Esophagus muscularis mucosa (tissue), 4 donors: ENCODE measurements at regions not wholly inside any gene's neighbourhood (a gene's known extent, or its start where the extent isn't known, plus 50 kb on each side); places are given as distances from the start of the nearest gene placed in this dataset.

Source experiments
- DNase-seq: peaks from one replicate; pipeline ENCODE4 v3.0.0-alpha.2; 2017; ENCODE audit errors: extremely low spot score
- H3K27ac ChIP-seq, 4 donors: fragments of 200-600 bp; sonication (generic); replicated peaks in 1 of 4; 1 replicate in 3 of 4; 2 replicates in 1 of 4; pipeline ENCODE4 v1.5.1; 2016 to 2019; ENCODE audit warnings: mild to moderate bottlenecking in 1 of 4
- H3K27me3 ChIP-seq, 4 donors: fragments of 200-600 bp; sonication (generic); one replicate each; pipeline versions ENCODE4 v1.5.1 to v1.6.0; 2016 to 2019
- H3K36me3 ChIP-seq, 4 donors: fragments of 200-600 bp; sonication (generic); one replicate each; pipeline ENCODE4 v1.5.1; 2016 to 2019
- H3K4me1 ChIP-seq, 4 donors: fragments of 200-600 bp; sonication (generic); one replicate each; pipeline ENCODE4 v1.5.1; 2016 to 2019
- H3K4me3 ChIP-seq, 4 donors: fragments of 200-600 bp; sonication (generic); 1 replicate in 2 of 4; 2 replicates in 2 of 4; pipeline ENCODE4 v1.5.1; 2016 to 2019; ENCODE audit warnings: mild to moderate bottlenecking in 4 of 4, moderate library complexity in 1 of 4
- H3K9me3 ChIP-seq, 4 donors: fragments of 200-600 bp; sonication (generic); 1 replicate in 3 of 4; 2 replicates in 1 of 4; pipeline ENCODE4 v1.5.1; 2016 to 2019
- EP300 ChIP-seq: sonication (generic); formaldehyde crosslinking; IDR thresholded peaks from one replicate; pipeline ENCODE4 v1.6.1; 2017; ENCODE audit warnings: antibody characterized with exemption
- POLR2A ChIP-seq: fragments of 450-650 bp; IDR thresholded peaks from one replicate; pipeline ENCODE4 v1.6.1; 2017; ENCODE audit warnings: antibody characterized with exemption, moderate library complexity, mild to moderate bottlenecking, low read depth
- POLR2AphosphoS5 ChIP-seq, 2 donors: sonication (generic); formaldehyde crosslinking; IDR thresholded peaks; one replicate each; pipeline ENCODE4 v1.6.1; 2017; ENCODE audit warnings: antibody characterized with exemption in 2 of 2
- WGBS: methylation state at CpG from one replicate; pipeline ENCODE4 v1.1.5; 2018; 5-methylcytosine and 5-hydroxymethylcytosine counted together
- intact Hi-C: fragments of 100-400 bp; cut with DNase I; formaldehyde crosslinking; loops from one replicate; pipeline ENCODE4 v1.15.1; 2023
- TF ChIP-seq, protein P1 (sequence below), 3 experiments: fragments of 200-600 bp in 2 of 3; fragments of 450-650 bp in 1 of 3; sonication (generic) in 2 of 3; IDR thresholded peaks; one replicate each; pipeline ENCODE4 v1.5.1; 2017 to 2019; ENCODE audit warnings: antibody characterized with exemption in 3 of 3, mild to moderate bottlenecking in 2 of 3, moderate library complexity in 1 of 3

GRCh38 chr4:128582427-128582870 is 227.1 kb upstream of the JADE1 start:
- no peaks in the 10 kb centered on the region for H3K9me3 ChIP-seq
- no peak overlapping the region for H3K4me3 ChIP-seq
- DNase-seq = no peak
- 97% methylated on average over 1 of the region's 1 CpG for WGBS
- H3K27ac ChIP-seq = no peak overlapping the region
- no peaks in the 10 kb centered on the region for H3K36me3 ChIP-seq
- H3K27me3 ChIP-seq = no peaks in the 10 kb centered on the region
- intact Hi-C loops = no loop called here
- no peak for TF ChIP-seq POLR2AphosphoS5 (IDR thresholded peaks at IDR 0.05)
- no peak for TF ChIP-seq EP300
- TF ChIP-seq POLR2A = no peak
- TF ChIP-seq, protein P1, sequence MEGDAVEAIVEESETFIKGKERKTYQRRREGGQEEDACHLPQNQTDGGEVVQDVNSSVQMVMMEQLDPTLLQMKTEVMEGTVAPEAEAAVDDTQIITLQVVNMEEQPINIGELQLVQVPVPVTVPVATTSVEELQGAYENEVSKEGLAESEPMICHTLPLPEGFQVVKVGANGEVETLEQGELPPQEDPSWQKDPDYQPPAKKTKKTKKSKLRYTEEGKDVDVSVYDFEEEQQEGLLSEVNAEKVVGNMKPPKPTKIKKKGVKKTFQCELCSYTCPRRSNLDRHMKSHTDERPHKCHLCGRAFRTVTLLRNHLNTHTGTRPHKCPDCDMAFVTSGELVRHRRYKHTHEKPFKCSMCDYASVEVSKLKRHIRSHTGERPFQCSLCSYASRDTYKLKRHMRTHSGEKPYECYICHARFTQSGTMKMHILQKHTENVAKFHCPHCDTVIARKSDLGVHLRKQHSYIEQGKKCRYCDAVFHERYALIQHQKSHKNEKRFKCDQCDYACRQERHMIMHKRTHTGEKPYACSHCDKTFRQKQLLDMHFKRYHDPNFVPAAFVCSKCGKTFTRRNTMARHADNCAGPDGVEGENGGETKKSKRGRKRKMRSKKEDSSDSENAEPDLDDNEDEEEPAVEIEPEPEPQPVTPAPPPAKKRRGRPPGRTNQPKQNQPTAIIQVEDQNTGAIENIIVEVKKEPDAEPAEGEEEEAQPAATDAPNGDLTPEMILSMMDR (IDR thresholded peaks at IDR 0.05) = no peak
- peaks cover 0 to 8% (median 0%) of the 10 kb centered on the region in 4 donors for H3K4me1 ChIP-seq

- Histone ChIP-seq H3K4me1 (peaks cover 0 to 6% (median 2%) of the 10 kb centered on the region in 4 donors), H3K27ac (no peak overlapping the region), H3K4me3 (no peak overlapping the region), H3K27me3 (no peaks in the 10 kb centered on the region), H3K36me3 (no peaks in the 10 kb centered on the region), H3K9me3 (no peaks in the 10 kb centered on the region)
- intact Hi-C loops = no loop called here
- WGBS = 71% methylated on average over 5 of the region's 5 CpGs
- no peak for DNase-seq
- TF ChIP-seq, protein P1 (IDR thresholded peaks at IDR 0.05) = no peak
- TF ChIP-seq EP300 = no peak
- TF ChIP-seq POLR2AphosphoS5 (IDR thresholded peaks at IDR 0.05) = no peak
- TF ChIP-seq POLR2A = no peak
Measured at GRCh38 chr4:128579154-128579853, 230.2 kb upstream of the JADE1 start.

DNA sequence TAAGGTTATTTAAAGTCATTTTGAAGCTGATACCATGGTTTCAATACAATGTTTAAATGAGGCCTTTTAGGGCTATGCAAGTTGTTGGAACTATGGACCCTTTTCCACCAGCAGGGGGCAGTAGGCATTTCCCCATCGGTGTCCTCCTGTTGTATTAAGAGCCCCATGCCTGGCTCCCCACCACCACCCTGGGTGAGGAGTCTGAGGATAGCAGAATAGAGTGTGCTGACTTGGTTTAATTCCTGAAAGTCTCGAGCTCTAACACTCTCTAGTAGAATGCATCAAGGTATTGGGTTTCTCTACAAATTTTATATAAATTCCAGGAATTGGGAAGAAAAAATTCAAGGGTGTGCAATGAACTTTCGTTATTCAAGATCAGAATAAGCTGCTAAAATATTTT is 234.8 kb upstream of the JADE1 start:
- peaks cover 33 to 43% (median 39%) of the 10 kb centered on the region in 4 donors for H3K4me1 ChIP-seq
- H3K36me3 ChIP-seq = no peaks in the 10 kb centered on the region
- no peaks in the 10 kb centered on the region for H3K27me3 ChIP-seq
- TF ChIP-seq EP300 (no peak), POLR2AphosphoS5 (IDR thresholded peaks at IDR 0.05) (no peak), POLR2A (no peak)
- TF ChIP-seq, protein P1 (IDR thresholded peaks at IDR 0.05) = peak; percentile 34 to 59 (median 42)
- H3K27ac ChIP-seq = no peak overlapping the region
- 37% methylated on average over 3 of the region's 3 CpGs for WGBS
- DNase-seq = no peak
- no peaks in the 10 kb centered on the region for H3K9me3 ChIP-seq
- intact Hi-C loops = loop anchor here (5.0 kb wide), 1 partner anchor 83 kb away; no protein-coding TSS in a partner anchor
- no peak overlapping the region for H3K4me3 ChIP-seq

GRCh38 chr4:128573781-128574508 is 235.6 kb upstream of the JADE1 start:
- H3K9me3 ChIP-seq = no peaks in the 10 kb centered on the region
- TF ChIP-seq POLR2AphosphoS5 (IDR thresholded peaks at IDR 0.05) = no peak
- TF ChIP-seq POLR2A = no peak
- no peak for TF ChIP-seq EP300
- TF ChIP-seq, protein P1 (IDR thresholded peaks at IDR 0.05) = no peak
- WGBS = 89% methylated on average over 4 of the region's 4 CpGs
- no peaks in the 10 kb centered on the region for H3K27me3 ChIP-seq
- no peak overlapping the region for H3K4me3 ChIP-seq
- H3K36me3 ChIP-seq = no peaks in the 10 kb centered on the region
- peaks cover 35 to 51% (median 46%) of the 10 kb centered on the region in 4 donors for H3K4me1 ChIP-seq
- H3K27ac ChIP-seq = no peak overlapping the region
- DNase-seq = no peak
- intact Hi-C loops = loop anchor here (5.0 kb wide), 1 partner anchor 83 kb away; no protein-coding TSS in a partner anchor
